ENCODE measurements at regions not wholly inside any gene's neighbourhood (a gene's known extent, or its start where the extent isn't known, plus 50 kb on each side); places are given as distances from the start of the nearest gene placed in this dataset.

GRCh38 chr10:111204838-111205237 lies 128.0 kb downstream of the ADRA2A start:
- no peak for DNase-seq

GRCh38 chr10:111206521-111206920 lies 129.7 kb downstream of the ADRA2A start:
- DNase-seq: no peak

- DNase-seq: no peak
Measured at GRCh38 chr10:111207500-111207899, 130.7 kb downstream of the ADRA2A start.

- DNase-seq: no peak
Measured at GRCh38 chr10:111208951-111209350, 132.1 kb downstream of the ADRA2A start.

GRCh38 chr10:111209692-111210091 lies 132.9 kb downstream of the ADRA2A start:
- no peak for DNase-seq

GRCh38 chr10:111211241-111211640 lies 134.4 kb downstream of the ADRA2A start:
- no peak for DNase-seq

GRCh38 chr10:111211706-111212105 lies 134.9 kb downstream of the ADRA2A start:
- no peak for DNase-seq

GRCh38 chr10:111221682-111222480 lies 145.1 kb downstream of the ADRA2A start:
- DNase-seq: no peak

GRCh38 chr10:111222961-111223360 lies 146.1 kb downstream of the ADRA2A start:
- DNase-seq: no peak

GRCh38 chr10:111231779-111232178 lies 154.9 kb downstream of the ADRA2A start:
- no peak for DNase-seq

- no peak for DNase-seq
Measured at GRCh38 chr10:111233439-111233838, 156.6 kb downstream of the ADRA2A start.

GRCh38 chr10:111234234-111234913 lies 157.5 kb downstream of the ADRA2A start:
- no peak for DNase-seq

- no peak for DNase-seq
Measured at GRCh38 chr10:111234914-111235302, 158.1 kb downstream of the ADRA2A start.

GRCh38 chr10:111240348-111240747 lies 163.5 kb downstream of the ADRA2A start:
- no peak for DNase-seq

GRCh38 chr10:111243126-111243525 lies 166.3 kb downstream of the ADRA2A start:
- no peak for DNase-seq

GRCh38 chr10:111246136-111246535 lies 169.3 kb downstream of the ADRA2A start:
- no peak for DNase-seq

GRCh38 chr10:111246814-111247452 lies 170.1 kb downstream of the ADRA2A start:
- DNase-seq: no peak

GRCh38 chr10:111247781-111248389 lies 171.1 kb downstream of the ADRA2A start:
- no peak for DNase-seq

GRCh38 chr10:111249925-111250324 lies 173.1 kb downstream of the ADRA2A start:
- DNase-seq: no peak

GRCh38 chr10:111261081-111261615 lies 184.3 kb downstream of the ADRA2A start:
- no peak for DNase-seq

- no peak for DNase-seq
Measured at GRCh38 chr10:111265341-111265740, 188.5 kb downstream of the ADRA2A start.

- no peak for DNase-seq
Measured at GRCh38 chr10:111266165-111266564, 189.3 kb downstream of the ADRA2A start.

- DNase-seq: no peak
Measured at GRCh38 chr10:111267673-111268072, 190.8 kb downstream of the ADRA2A start.

Measured in activated CD4-positive, CD25-positive, alpha-beta regulatory T cell treated with anti-CD3 and anti-CD28 coated beads, Interleukin-2, amount 50 U/mL, for 72 hours (primary cell).